ENCODE measurements at regions not wholly inside any gene's neighbourhood (a gene's known extent, or its start where the extent isn't known, plus 50 kb on each side); places are given as distances from the start of the nearest gene placed in this dataset.

DNA sequence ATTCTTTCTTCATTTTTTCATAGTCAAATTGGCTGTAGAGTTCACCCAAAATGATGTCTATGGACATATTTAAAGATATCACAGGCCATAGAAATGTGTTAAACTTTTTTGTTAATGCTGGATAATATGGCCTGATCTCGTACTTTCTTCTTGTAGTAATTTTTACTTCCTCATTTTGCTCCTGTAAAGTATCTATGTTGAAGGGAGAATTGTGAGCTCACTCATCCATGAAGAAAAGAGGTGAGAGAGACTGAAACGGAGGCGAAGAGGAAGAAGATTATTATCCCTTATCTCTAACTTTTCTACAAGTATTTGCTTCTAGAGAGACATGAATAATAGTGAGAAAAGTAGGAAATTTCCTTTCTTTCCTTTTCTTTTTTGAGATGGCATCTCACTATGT is 613.8 kb upstream of the TBL1XR1 start:
- DNase-seq (ENCODE audit: low spot score): no peak
- TF ChIP-seq, protein P1, sequence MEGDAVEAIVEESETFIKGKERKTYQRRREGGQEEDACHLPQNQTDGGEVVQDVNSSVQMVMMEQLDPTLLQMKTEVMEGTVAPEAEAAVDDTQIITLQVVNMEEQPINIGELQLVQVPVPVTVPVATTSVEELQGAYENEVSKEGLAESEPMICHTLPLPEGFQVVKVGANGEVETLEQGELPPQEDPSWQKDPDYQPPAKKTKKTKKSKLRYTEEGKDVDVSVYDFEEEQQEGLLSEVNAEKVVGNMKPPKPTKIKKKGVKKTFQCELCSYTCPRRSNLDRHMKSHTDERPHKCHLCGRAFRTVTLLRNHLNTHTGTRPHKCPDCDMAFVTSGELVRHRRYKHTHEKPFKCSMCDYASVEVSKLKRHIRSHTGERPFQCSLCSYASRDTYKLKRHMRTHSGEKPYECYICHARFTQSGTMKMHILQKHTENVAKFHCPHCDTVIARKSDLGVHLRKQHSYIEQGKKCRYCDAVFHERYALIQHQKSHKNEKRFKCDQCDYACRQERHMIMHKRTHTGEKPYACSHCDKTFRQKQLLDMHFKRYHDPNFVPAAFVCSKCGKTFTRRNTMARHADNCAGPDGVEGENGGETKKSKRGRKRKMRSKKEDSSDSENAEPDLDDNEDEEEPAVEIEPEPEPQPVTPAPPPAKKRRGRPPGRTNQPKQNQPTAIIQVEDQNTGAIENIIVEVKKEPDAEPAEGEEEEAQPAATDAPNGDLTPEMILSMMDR (IDR thresholded peaks at IDR 0.05; ENCODE audit: extremely low read depth, missing control alignments): no peak

- TF ChIP-seq, protein P1 (IDR thresholded peaks at IDR 0.05; ENCODE audit: extremely low read depth, missing control alignments): no peak
- DNase-seq (ENCODE audit: low spot score): no peak
Measured at GRCh38 chr3:177811835-177812234, 614.6 kb upstream of the TBL1XR1 start.

DNA sequence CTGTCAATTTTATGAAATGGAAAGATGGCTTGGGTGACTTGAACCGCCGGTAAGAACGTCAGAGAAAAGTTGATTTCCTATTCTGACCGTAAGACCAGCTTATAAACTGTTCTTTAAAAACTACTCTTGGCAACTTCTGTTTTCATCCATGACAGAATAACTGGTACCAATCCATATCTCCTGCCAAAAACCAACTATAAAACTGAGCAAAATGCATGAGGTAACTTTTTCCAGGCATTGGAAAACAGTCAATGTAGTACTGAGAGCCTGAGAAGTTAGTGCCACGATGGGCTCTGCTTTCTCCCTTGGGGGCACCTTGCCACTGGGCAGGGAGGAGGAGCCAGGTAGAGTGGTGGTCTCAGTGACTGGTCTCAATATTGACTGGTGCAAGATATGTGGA is 615.2 kb upstream of the TBL1XR1 start:
- TF ChIP-seq, protein P1 (IDR thresholded peaks at IDR 0.05; ENCODE audit: extremely low read depth, missing control alignments): no peak
- DNase-seq (ENCODE audit: low spot score): no peak

DNA sequence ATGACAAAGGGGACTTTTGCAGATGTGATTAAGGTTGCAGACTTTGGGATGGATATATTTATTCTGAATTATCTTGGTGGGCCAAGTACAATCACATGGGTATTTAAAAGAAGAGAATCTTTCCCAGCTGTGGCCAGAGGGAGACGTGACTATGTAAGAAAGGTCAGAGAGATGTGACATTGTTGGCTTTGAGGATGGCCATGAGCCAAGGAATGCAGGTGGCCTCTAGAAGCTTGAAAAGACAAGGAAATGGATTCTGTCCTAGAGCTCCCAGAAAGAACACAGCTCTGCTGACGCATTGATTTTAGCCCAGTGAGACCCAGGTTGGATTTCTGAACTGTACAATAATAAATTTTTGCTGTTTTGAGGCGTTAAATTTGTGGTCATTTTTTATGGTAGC is 616.0 kb upstream of the TBL1XR1 start:
- TF ChIP-seq, protein P1 (IDR thresholded peaks at IDR 0.05; ENCODE audit: extremely low read depth, missing control alignments): no peak
- no peak for DNase-seq (ENCODE audit: low spot score)

DNA sequence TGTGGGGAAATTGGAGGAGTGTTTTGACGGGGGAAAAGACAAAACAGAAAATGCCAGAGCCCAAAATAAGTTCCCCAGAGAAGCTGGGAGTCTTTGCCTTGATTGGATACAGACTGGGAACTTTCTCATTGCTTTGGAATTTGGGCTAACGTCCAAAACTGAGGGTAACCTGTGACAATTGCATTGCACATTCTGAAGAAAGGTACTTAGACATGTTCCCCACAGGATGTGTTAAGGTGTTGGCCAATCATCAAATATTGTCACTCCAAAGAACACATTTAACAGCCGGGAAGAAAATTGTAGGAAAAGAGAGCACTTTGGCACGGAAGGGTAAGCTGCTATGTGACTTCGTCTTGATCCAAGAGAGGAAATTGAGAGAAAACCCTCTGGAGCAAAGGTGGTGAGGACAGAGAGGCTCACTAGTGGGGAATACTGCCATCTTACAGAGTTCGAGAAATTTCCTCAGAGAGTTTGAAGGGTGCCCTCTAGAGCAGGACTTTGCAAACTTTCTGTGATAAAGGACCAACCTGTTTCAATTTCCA is 619.5 kb upstream of the TBL1XR1 start:
- TF ChIP-seq, protein P1 (IDR thresholded peaks at IDR 0.05; ENCODE audit: extremely low read depth, missing control alignments): no peak
- DNase-seq (ENCODE audit: low spot score): no peak

- DNase-seq (ENCODE audit: low spot score): no peak
- TF ChIP-seq, protein P1 (IDR thresholded peaks at IDR 0.05; ENCODE audit: extremely low read depth, missing control alignments): no peak
Measured at GRCh38 chr3:177817751-177818150, 620.5 kb upstream of the TBL1XR1 start.

DNA sequence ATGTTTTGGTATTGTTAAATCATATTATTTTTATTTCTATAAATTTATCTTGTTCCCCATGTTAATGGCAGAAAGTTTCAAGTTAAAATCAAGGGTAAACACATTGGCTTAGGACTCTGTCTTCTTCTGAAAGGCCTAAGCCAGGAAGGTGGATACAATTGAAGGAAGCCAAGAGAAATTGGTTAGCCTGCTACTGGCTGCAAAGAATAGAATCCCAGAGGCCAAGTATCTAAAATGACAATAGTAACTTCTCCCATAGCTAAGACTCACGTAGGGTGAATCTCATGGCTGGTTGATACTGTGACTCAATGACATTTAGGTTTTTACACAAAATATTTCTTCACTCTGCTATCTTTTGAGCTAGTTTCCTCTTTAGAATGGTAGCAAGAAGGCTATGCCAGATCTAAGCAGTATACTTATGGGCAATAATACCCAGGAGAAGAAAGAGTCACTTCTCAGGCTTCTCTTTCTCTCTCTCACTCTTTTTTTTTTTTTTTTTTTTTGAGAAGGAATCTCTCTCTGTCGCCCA is 621.5 kb upstream of the TBL1XR1 start:
- TF ChIP-seq, protein P1 (IDR thresholded peaks at IDR 0.05; ENCODE audit: extremely low read depth, missing control alignments): no peak
- DNase-seq (ENCODE audit: low spot score): no peak
